Right lobe of liver (tissue), 6 donors: ENCODE measurements at regions not wholly inside any gene's neighbourhood (a gene's known extent, or its start where the extent isn't known, plus 50 kb on each side); places are given as distances from the start of the nearest gene placed in this dataset.

ENCODE experiments used
- ATAC-seq, 4 donors: fragments of 200-7000 bp; cut with Tn5 transposase; one replicate each; pipeline ENCODE4 v1.9.1; 2020; ENCODE audit warnings: mild to moderate bottlenecking in 4 of 4, moderate library complexity in 4 of 4
- DNase-seq, 3 donors: peaks; one replicate each; pipeline ENCODE4 v3.0.0-alpha.2; 2020
- H3K27ac ChIP-seq, 3 donors: fragments of 200-600 bp; one replicate each; pipeline ENCODE4 v1.8.0; 2022
- H3K27me3 ChIP-seq, 2 donors: fragments of 200-600 bp; one replicate each; pipeline ENCODE4 v1.8.0; 2022
- H3K36me3 ChIP-seq, 4 donors: fragments of 200-600 bp; sonication (generic) in 1 of 4; one replicate each; pipeline versions ENCODE4 v1.5.1 to v1.8.0; 2017 to 2022; ENCODE audit warnings: control low read depth in 1 of 4
- H3K4me1 ChIP-seq, 4 donors: fragments of 200-600 bp; sonication (generic) in 1 of 4; one replicate each; pipeline versions ENCODE4 v1.5.1 to v1.8.0; 2017 to 2022; ENCODE audit warnings: control low read depth in 1 of 4
- H3K4me3 ChIP-seq, 3 donors: fragments of 200-600 bp; one replicate each; pipeline ENCODE4 v1.8.0; 2022
- H3K9me3 ChIP-seq, 4 donors: fragments of 200-600 bp; sonication (generic) in 1 of 4; one replicate each; pipeline versions ENCODE4 v1.5.1 to v1.8.0; 2017 to 2022; ENCODE audit warnings: control low read depth in 1 of 4
- CTCF ChIP-seq, 4 donors: fragments of 200-600 bp in 3 of 4; fragments of 450-650 bp in 1 of 4; IDR thresholded peaks; one replicate each; pipeline versions ENCODE4 v1.5.1 to v1.8.0; 2016 to 2022; ENCODE audit warnings: antibody characterized with exemption in 4 of 4, mild to moderate bottlenecking in 2 of 4
- POLR2A ChIP-seq: fragments of 450-650 bp; IDR thresholded peaks from one replicate; pipeline ENCODE4 v1.6.1; 2017; ENCODE audit warnings: antibody characterized with exemption, mild to moderate bottlenecking
- WGBS: methylation state at CpG from one replicate; pipeline ENCODE4 v1.1.6; 2018; ENCODE audit warnings: low coverage, low lambda C conversion rate; ENCODE audit not compliant: insufficient coverage; ENCODE audit errors: missing lambda C conversion rate; 5-methylcytosine and 5-hydroxymethylcytosine counted together
- intact Hi-C, 2 donors: fragments of 100-400 bp; cut with DNase I; formaldehyde crosslinking; loops; one replicate each; pipeline versions ENCODE4 v1.11.2 to v1.14.1; 2022
- donor health status: DM: no; HTN: yes; CAD: no.
- donor health status: DM: no; HTN: no; CAD: no.
- donor health status: DM: no; HTN: no; CAD: no.
- donor health status: DM: no; HTN: yes; CAD: no.
- donor health status: DM: no; HTN: yes; CAD: no.

- H3K27ac ChIP-seq, result no peak overlapping the region
- no peak for TF ChIP-seq POLR2A
- no peak for TF ChIP-seq CTCF (IDR thresholded peaks at IDR 0.05)
- no peak overlapping the region for H3K4me3 ChIP-seq
- H3K36me3 ChIP-seq, result no peaks in the 10 kb centered on the region
- no peaks in the 10 kb centered on the region for H3K9me3 ChIP-seq
- no peaks in the 10 kb centered on the region for H3K27me3 ChIP-seq
- H3K4me1 ChIP-seq, result no peaks in the 10 kb centered on the region
- DNase-seq (no peak), ATAC-seq (no peak)
- intact Hi-C loops, result no loop called here
- WGBS, result 63% methylated on average over 5 of the region's 5 CpGs
Observed at GRCh38 chr12:124640056-124640455, 72.6 kb upstream of the NCOR2 start.

DNA sequence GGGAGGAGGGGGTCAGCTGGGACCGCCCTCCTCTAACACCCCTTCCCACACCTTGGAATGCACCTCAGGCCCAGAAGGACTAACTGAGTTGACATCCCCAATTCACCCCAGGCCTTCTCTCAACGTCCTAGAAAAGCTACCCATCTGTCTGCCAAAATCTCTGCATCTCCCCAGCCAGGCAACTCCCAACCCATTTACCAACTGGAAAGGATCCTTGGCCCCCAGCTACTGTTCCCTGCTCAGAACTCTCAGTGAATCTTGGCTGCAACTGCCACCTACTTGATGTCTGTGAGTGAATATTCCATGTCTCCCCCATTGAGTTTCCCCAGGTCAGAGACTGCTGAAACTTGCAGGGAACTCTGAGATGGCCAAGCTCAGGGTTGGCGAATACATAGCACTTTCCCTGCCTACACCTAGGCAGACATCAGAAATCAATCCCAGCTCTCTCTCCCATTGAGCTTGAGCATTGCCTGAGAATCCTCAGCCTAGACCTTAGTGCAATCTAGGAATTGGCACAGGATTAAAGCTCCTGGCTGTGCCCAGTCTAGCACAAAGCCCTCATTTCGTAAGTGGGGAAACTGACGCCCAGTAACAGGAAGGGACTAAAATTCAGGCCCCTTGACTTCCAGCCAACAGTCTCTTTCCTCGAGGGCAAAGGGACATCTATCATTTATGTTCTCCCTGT is 71.9 kb upstream of the NCOR2 start:
- ATAC-seq (no peak), DNase-seq (no peak)
- WGBS, result 54% methylated on average over 4 of the region's 6 CpGs
- no peak for TF ChIP-seq POLR2A
- no peak for TF ChIP-seq CTCF (IDR thresholded peaks at IDR 0.05)
- H3K4me3 ChIP-seq, result no peak overlapping the region
- H3K9me3 ChIP-seq, result no peaks in the 10 kb centered on the region
- H3K27me3 ChIP-seq, result no peaks in the 10 kb centered on the region
- H3K27ac ChIP-seq, result no peak overlapping the region
- H3K36me3 ChIP-seq, result no peaks in the 10 kb centered on the region
- intact Hi-C loops, result no loop called here
- no peaks in the 10 kb centered on the region for H3K4me1 ChIP-seq

DNA sequence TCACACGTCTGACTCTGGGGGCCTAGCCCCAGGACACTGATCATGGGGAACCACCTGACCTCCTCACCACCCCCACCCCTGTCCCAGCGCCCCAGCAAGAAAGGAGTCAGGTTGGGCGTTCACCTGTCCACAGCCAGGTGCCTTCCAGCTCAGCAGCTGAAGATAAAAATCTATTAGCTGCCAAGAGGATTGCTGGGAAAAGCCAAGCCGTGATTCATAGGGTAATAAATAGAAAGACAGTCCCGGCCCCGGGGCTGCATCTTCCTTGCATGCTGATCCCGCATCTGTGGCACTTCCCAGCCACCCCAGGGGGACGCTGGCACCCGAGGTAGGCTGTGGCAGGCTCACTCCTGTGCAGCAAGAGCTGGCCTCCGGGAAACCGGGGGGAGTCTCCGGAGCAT is 70.2 kb upstream of the NCOR2 start:
- no peaks in the 10 kb centered on the region for H3K9me3 ChIP-seq
- DNase-seq (no peak), ATAC-seq (no peak)
- 89% methylated on average over 5 of the region's 12 CpGs for WGBS
- no peaks in the 10 kb centered on the region for H3K27me3 ChIP-seq
- intact Hi-C loops, result no loop called here
- H3K4me3 ChIP-seq, result no peak overlapping the region
- no peak for TF ChIP-seq POLR2A
- TF ChIP-seq CTCF (IDR thresholded peaks at IDR 0.05), result no peak
- H3K4me1 ChIP-seq, result no peaks in the 10 kb centered on the region
- H3K27ac ChIP-seq, result no peak overlapping the region
- no peaks in the 10 kb centered on the region for H3K36me3 ChIP-seq

DNA sequence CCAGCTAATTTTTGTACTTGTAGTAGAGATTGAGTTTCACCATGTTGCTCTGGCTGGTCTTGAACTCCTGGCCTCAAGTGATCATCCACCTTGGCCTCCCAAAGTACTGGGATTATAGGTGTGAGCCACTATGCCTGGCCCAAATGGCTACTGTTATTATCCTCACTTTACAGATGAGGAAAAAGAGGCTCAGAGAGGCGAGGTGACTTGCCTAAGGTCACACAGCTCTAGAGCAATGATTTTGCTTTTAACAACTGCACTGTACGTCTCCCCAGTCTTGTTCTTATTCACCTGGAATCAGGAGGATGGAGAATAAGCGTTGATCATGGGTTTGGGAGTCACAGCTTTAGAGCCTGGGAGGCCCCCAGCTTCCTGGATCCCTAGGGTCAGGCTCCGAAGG is 69.8 kb upstream of the NCOR2 start:
- ATAC-seq (no peak), DNase-seq (no peak)
- 62% methylated on average over 3 of the region's 4 CpGs for WGBS
- Histone ChIP-seq H3K9me3 (no peaks in the 10 kb centered on the region), H3K4me3 (no peak overlapping the region), H3K27me3 (no peaks in the 10 kb centered on the region), H3K4me1 (no peaks in the 10 kb centered on the region), H3K36me3 (no peaks in the 10 kb centered on the region), H3K27ac (no peak overlapping the region)
- intact Hi-C loops, result no loop called here
- no peak for TF ChIP-seq POLR2A

- no peaks in the 10 kb centered on the region for H3K36me3 ChIP-seq
- 54% methylated on average over 10 of the region's 10 CpGs for WGBS
- no peaks in the 10 kb centered on the region for H3K9me3 ChIP-seq
- H3K27ac ChIP-seq, result no peak overlapping the region
- no peak overlapping the region for H3K4me3 ChIP-seq
- ATAC-seq (no peak), DNase-seq (no peak)
- no peak for TF ChIP-seq POLR2A
- no peak for TF ChIP-seq CTCF (IDR thresholded peaks at IDR 0.05)
- no peaks in the 10 kb centered on the region for H3K4me1 ChIP-seq
- intact Hi-C loops, result no loop called here
- no peaks in the 10 kb centered on the region for H3K27me3 ChIP-seq
Observed at GRCh38 chr12:124636138-124636978, 68.9 kb upstream of the NCOR2 start.
